ENCODE measurements at regions not wholly inside any gene's neighbourhood (a gene's known extent, or its start where the extent isn't known, plus 50 kb on each side); places are given as distances from the start of the nearest gene placed in this dataset.

DNA sequence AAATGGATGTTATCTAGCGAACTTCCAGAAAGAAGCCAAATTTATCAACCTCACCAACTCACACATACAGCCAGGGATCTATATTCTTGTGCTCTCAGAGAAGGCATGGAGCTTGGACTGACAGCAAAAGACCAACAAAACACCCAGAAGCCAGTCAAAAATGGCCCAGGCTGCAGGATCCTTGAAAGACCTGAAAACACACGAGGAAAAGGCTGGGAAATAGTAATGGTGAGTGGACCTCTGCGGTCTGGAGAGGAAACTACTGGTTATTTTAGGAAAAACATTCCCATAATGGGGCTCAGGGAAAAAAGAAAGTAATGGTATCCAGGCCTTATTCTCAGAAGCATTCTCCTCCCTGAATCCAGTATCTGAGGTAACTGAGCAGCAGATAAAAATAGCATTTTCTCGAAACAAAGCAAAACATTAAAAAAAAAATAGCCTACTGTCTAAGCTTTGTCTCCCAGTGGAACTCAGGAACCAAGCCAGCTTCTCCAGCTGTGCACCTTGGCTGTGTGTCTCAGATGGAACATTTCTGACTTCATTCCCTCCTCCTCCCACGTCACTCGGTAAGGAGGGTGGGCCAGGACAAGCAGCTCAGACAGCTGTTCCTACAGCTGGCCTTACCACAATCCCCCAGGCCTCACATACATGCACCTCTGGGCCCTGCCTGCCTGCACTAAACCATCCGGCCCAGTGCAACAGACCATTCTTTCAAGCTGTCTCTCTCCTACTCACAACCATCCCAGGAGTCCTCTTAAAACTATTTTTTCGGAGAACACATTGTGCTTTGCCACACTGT lies 249.9 kb downstream of the DAD1 start:
- no peak for DNase-seq (ENCODE audit: low read depth)

DNA sequence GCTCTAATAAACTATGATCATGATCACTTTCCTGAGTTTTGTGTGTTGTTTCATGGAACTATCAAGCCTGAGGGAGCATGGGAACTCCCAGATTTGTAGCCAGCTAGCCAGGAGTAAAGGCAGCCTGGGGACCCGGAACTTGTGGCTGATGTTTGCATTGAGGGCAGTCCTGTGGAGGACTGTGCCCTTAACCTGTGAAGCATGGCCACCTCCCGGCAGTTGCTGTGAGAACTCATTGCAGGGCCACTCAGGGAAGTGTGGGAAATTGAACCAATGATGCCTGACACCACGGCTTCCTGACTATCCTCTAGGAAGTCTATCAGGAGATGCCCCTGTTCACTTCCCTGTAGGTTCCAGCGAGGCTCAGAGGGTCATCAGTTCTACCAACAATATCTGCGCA lies 250.6 kb downstream of the DAD1 start:
- no peak for DNase-seq (ENCODE audit: low read depth)

- no peak for DNase-seq (ENCODE audit: low read depth)
These were observed 251.1 kb downstream of the DAD1 start for GRCh38 chr14:22337938-22338337.

GRCh38 chr14:22337521-22337920 lies 251.5 kb downstream of the DAD1 start:
- DNase-seq (ENCODE audit: low read depth), result no peak

GRCh38 chr14:22336031-22336430 lies 253.0 kb downstream of the DAD1 start:
- DNase-seq (ENCODE audit: low read depth), result no peak

GRCh38 chr14:22334627-22335026 lies 254.4 kb downstream of the DAD1 start:
- DNase-seq (ENCODE audit: low read depth), result peak; percentile 10

DNA sequence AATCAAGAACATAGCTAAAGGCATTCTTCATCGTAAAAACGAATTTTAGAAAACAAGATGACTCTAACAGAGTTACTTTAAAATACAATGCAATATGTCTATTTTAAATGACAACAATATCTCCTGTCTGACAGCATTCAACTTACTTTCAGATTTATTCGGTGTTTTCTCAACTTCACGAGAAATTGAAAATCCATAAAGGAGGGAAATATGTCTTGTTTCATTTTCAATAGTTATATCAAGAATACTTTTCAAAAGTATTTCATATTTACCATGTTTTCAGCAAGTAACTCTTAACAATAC lies 254.8 kb downstream of the DAD1 start:
- DNase-seq (ENCODE audit: low read depth), result no peak

- peak; percentile 75 for DNase-seq (ENCODE audit: low read depth)
These were observed 255.4 kb downstream of the DAD1 start for GRCh38 chr14:22333422-22334274.

- no peak for DNase-seq (ENCODE audit: low read depth)
These were observed 256.2 kb downstream of the DAD1 start for GRCh38 chr14:22332686-22333421.

- no peak for DNase-seq (ENCODE audit: low read depth)
These were observed 259.7 kb downstream of the DAD1 start for GRCh38 chr14:22329371-22329770.

DNA sequence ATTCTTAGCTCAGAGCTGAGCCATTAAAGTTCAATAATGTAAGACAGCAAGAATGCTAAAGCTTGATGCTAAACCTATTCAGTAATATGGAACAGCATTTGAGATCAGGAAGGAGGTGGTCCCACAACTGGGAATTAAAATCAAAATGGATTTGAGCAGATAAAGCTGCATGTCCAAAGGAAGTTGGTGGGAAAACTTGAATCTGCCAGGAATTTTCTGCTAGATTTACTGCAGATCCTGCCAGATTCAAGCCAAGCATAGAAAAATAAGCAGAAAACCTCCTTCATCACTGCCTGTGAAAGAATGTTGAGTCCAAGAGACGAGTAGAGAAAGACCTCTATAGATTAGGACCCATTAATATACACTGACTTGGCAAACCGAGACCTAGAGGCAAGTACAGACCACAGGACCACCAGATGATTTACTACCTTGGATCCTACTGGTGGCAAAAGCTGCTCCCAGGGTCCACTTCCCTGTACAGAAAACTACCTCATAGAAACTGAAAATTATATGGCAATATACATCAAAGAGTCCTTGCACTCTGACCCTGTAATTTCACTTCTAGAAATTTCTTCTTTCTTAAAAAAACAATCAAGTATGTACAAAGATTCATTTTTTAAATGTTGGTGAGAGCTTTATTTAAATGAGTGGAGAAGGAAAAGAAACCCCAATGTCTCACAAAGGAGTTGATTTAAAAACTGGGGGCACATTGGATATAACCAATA lies 263.2 kb downstream of the DAD1 start:
- DNase-seq (ENCODE audit: low read depth), result no peak

DNA sequence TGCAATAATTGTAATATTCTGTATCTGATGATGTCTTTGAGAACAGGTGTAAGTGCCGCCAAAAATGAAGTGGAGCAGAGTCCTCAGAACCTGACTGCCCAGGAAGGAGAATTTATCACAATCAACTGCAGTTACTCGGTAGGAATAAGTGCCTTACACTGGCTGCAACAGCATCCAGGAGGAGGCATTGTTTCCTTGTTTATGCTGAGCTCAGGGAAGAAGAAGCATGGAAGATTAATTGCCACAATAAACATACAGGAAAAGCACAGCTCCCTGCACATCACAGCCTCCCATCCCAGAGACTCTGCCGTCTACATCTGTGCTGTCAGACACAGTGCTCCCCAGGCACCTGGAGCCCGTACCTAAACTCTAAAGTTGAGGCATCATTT lies 268.7 kb downstream of the DAD1 start:
- DNase-seq (ENCODE audit: low read depth), result no peak

DNA sequence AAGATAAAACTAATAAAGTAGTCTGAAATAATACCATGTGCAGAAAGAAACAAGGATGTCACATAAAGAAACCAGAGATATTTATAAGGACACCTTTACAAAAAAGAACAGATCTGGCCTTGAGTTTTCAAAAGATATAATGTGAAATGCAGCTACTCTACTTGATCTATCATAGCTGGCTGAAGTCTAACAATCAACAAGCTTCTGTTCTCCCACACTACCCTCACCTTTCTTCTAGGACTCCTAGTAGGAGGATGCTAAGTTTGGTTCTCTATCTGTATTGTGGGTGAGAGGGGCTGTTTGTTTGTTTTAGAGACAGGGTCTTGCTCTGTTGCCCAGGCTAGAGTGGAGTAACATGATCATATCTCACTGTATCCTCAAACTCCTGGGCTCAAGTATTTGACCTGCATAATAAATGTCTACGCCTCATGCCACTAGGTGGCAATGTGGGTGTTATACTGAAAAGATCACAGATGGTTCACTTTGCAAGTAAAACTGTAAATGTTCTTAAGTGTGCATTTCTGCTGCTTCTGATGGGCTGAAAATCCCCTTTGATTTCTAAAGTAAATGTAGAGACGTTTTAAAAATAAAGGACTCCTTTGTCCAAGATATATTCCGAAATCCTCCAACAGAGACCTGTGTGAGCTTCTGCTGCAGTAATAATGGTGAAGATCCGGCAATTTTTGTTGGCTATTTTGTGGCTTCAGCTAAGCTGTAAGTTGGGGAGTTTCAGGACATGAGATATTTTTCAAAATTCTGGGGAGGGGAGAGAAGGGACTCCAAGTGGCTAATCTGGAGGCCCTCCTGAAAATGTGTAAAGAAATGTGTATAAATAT lies 269.3 kb downstream of the DAD1 start:
- DNase-seq (ENCODE audit: low read depth), result peak; percentile 48

DNA sequence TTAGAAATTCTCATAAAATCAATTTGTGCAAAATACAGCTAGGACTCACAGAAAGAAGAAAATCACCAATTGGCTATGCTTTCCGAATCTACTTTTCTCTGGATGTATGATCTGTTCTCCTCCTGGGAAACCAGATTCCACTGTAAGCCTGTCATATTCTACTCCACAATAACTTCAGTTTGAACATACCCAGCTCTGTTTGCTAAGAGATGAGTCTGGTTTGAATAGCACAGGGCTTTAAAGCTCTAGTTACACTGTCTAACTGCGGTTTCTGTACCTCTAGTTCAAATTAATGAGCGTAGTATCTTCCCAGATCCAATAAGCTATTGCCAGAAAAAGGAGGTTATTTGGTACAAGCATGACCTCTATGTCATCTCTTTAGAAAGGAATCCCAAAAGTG lies 270.1 kb downstream of the DAD1 start:
- no peak for DNase-seq (ENCODE audit: low read depth)

- DNase-seq (ENCODE audit: low read depth), result no peak
These were observed 272.6 kb downstream of the DAD1 start for GRCh38 chr14:22316473-22316872.

- peak; percentile 7 for DNase-seq (ENCODE audit: low read depth)
These were observed 273.7 kb downstream of the DAD1 start for GRCh38 chr14:22315336-22315735.

DNA sequence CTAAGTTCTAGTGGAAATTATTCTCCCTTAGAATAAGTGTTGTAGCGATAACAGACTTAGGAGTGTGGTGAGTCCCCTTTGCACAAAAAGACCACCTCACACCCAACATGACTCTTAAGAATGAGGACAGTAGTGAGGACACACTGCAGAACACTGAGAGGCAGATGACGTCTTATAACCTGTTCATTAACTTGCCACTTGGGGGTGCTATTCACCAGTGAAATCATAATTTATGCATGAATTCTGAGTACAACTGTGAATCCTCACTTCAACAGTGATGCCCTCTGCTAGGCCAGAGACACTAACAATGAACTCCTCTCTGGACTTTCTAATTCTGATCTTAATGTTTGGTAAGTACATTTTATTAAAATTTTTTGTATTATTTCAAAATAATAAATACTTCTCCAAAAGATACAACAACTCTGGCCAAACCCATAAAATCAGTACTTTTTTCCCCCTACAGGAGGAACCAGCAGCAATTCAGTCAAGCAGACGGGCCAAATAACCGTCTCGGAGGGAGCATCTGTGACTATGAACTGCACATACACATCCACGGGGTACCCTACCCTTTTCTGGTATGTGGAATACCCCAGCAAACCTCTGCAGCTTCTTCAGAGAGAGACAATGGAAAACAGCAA lies 274.7 kb downstream of the DAD1 start:
- peak; percentile 55 for DNase-seq (ENCODE audit: low read depth)

DNA sequence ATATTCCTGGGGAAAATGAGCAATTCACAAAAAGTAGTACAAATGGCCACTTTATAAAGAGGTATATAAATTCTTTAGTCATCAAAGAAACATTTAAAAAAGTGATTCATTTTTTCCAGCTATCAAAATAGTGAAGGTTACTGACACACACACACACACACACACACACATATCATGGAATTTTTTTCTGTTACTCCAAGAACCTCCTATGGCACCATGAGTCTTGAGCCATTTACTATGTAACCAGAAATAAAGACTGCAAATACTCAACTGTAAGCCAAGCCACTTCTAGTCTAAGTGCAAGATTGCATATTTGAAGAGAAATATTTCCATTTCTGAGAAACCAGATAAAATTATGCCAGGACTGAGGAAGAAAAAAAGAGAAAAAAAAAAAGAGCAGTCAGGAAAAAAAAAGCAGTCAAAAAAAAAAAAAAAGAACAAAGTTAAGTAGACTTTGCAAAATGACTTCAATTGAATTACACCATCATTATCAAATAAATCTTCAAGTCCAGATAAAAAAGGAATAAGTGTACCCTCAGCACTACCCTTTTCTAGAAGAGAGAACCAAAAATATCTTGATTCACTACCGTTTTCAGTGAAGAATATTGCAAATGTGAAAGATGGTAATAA lies 275.7 kb downstream of the DAD1 start:
- no peak for DNase-seq (ENCODE audit: low read depth)

- DNase-seq (ENCODE audit: low read depth), result no peak
These were observed 277.4 kb downstream of the DAD1 start for GRCh38 chr14:22311636-22312035.

DNA sequence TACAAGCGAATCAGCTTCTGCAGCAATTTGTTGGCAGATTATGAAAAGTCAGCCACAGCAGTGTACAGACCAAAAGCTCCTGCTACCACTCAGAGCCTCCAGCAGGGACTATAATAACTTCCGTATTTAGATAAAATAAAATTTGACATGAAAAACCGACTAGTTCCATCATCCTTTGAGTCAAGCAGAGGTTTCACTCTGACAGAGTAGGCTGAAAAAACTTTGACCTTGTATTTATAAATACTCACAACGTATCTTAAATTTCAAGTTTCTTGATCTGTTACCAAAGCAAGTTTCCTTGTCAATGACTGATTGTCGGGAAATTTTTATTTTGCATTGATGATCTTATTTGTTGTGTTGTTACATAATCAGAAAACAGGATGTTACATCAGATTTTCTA lies 283.4 kb downstream of the DAD1 start:
- DNase-seq (ENCODE audit: low read depth), result no peak

Data from Daoy (cell line).